ENCODE measurements at regions not wholly inside any gene's neighbourhood (a gene's known extent, or its start where the extent isn't known, plus 50 kb on each side); places are given as distances from the start of the nearest gene placed in this dataset.

DNA sequence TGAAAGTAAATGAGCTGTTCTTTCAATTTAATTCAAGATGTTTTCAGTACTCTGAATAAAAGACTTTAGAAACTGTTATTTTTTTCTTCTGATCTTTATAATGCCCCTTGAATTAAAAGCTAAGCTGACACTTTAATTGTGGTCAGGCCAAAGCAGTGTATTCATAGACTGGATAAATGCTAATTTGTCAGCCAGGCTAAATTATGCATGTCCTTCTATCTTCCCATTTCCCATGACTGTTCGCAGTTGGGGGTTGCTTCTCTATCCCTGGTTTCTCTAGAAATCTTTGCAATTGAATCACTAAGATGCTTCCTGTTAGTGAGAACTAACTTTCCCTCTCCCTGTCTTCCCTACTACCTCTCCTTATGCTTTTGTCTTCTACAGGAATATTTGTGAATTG lies 396.2 kb downstream of the RFPL4B start:
- no peak for DNase-seq

GRCh38 chr6:112744827-112745226 lies 397.7 kb downstream of the RFPL4B start:
- DNase-seq, result no peak

GRCh38 chr6:112745765-112746164 lies 398.6 kb downstream of the RFPL4B start:
- DNase-seq, result no peak

DNA sequence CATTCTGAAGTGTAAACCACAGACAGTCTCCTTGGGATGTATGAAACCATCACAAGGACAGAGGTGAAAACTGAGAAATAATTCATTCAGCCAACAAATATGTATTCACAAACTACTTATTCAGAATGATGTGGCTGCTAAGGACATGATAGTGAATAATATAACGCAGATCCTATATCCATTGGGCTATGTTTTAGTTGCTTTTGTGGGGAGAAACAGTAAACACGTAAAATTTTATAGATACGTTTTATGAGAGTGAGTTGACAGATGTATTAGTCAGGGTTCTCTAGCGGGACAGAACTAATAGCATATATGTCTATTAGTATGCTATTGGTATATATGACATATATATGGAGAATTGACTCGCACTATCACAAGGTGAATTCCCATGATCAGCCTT lies 402.5 kb downstream of the RFPL4B start:
- no peak for DNase-seq

GRCh38 chr6:112752305-112752704 lies 405.2 kb downstream of the RFPL4B start:
- no peak for DNase-seq

- DNase-seq, result no peak
Observed at GRCh38 chr6:112752791-112753190, 405.7 kb downstream of the RFPL4B start.

GRCh38 chr6:112760831-112761230 lies 413.7 kb downstream of the RFPL4B start:
- DNase-seq, result no peak

DNA sequence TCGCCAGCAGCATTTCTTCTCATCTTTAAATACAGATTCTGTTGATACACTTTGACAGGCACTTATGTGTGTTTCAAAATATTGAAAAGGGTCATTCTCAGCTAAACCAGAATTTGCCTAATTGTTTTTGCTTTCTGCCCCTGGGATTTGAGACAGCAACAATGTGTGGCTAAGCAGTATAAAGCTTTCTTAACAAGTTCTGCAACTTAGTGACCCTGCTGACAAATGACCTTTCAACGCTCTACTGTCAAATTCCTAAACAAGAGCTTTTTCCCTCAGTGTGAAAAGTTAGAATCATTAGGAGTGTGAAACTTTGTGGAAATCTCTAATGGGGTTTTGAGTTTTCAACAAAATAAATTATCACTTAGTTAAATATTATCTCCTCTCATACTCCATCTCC lies 414.6 kb downstream of the RFPL4B start:
- no peak for DNase-seq

DNA sequence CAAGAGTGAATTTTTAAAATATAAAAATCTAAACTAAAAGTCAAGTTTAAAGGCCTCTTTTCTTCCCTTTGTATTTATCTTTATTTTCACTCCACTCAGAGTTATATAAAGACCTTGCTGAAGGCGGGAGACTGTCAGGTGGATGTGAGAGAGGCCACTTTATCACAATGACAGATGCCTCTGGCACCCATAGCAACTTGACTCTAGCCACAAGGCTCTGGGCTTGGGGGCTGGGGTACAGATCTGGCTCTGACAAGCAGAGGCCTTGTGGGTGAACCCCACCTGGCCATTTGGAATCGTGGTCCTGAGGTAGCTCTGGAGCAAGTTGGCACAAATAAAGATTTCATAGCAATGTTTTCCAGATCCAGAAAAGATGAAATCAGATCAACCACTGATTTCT lies 417.2 kb downstream of the RFPL4B start:
- DNase-seq, result no peak

GRCh38 chr6:112770308-112770707 lies 423.2 kb downstream of the RFPL4B start:
- DNase-seq, result no peak

- no peak for DNase-seq
Observed at GRCh38 chr6:112773187-112773586, 426.1 kb downstream of the RFPL4B start.

DNA sequence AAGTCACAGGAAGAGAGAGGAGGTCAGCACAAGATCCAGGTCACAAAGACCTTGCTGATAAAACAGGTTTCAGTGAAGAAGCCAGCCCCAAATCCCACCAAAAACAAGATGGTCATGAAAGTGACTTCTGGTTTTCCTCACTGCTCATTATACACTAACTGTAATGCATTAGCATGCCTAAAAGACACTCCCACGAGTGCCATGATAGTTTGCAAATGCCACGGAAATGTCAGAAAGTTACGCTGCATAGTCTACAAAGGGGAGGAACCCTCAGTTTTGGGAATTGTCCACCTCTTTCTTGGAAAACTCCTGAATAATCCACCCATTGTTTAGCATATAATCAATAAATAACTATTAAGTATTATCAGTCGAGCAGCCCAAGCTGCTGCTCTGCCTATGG lies 427.2 kb downstream of the RFPL4B start:
- DNase-seq, result no peak

- peak; percentile 93 for DNase-seq
Observed at GRCh38 chr6:112780498-112781096, 433.5 kb downstream of the RFPL4B start.

GRCh38 chr6:112781241-112781640 lies 434.1 kb downstream of the RFPL4B start:
- peak; percentile 73 for DNase-seq

GRCh38 chr6:112785408-112785807 lies 438.3 kb downstream of the RFPL4B start:
- DNase-seq, result no peak

DNA sequence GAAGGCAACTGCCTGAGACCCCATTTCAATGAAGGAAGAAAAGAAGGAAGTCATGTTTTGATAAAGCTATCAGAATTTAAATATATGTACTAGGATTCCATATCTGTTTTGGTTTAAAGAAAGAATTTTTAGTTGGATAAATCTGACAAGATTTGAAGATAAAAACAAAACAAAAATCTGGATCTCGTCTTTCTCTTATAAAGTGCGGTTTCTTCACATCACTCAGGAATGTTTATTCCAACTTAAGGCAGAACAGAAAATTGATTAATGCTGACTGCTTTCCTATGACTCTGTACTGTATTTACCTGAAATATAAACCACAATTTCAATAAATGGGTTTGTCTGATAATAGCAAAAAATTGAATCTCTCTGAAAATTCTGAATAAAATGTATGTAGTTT lies 439.7 kb downstream of the RFPL4B start:
- DNase-seq, result no peak

GRCh38 chr6:112787371-112787770 lies 440.2 kb downstream of the RFPL4B start:
- DNase-seq, result no peak

- DNase-seq, result no peak
Observed at GRCh38 chr6:112795316-112795715, 448.2 kb downstream of the RFPL4B start.

- no peak for DNase-seq
Observed at GRCh38 chr6:112796712-112797111, 449.6 kb downstream of the RFPL4B start.

DNA sequence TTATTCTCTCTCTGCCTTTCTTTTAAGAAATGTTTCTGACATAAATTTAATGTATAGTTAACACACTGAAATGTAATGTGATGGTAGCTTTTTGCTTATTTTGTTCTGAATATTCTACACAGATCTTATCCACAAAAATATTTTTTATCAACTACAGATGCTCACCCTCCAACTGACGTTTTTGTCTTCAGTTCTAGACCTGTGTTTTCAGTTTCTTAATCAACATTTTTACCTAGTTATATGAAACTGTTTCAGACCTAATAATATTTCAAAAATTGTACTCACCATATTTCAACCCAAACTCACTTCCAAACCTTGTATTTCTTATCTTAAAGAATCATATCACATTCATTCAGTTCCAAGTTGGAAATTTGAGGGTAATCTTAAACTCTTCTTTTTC lies 452.8 kb downstream of the RFPL4B start:
- no peak for DNase-seq

- no peak for DNase-seq
Observed at GRCh38 chr6:112800439-112800838, 453.3 kb downstream of the RFPL4B start.

- no peak for DNase-seq
Observed at GRCh38 chr6:112800916-112801315, 453.8 kb downstream of the RFPL4B start.

DNA sequence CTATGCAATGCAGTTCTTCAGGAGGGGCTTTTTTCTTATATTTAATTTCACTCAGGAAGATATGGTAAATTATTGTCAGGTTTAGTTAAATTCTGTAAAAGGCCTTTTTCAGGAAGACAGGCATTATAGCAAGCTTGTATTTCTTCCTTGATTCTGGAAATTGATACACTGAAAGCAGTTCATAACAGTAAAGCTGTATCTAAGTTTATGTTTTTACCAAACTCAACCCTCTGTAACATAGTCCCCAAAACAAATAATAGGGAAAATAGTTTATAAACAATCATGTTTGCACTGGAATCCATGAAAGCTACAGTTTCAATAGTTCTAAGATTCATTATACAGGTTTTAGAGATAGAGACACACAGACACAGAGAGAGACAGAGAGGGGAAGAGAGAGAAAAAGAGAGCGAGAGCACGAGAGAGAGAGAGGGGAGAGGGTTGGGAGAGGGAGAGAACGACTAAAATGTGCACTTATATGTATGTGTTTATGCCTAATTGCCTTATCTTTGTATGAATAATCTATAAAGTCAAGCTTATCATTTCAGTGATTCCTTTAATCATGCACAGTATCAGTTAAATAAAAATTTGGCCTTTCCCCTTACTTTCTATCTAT lies 454.4 kb downstream of the RFPL4B start:
- no peak for DNase-seq

- DNase-seq, result peak; percentile 81
Observed at GRCh38 chr6:112802144-112802543, 455.0 kb downstream of the RFPL4B start.

All from dermis blood vessel endothelial cell (primary cell).